OCI-LY1 (cell line): ENCODE measurements at regions not wholly inside any gene's neighbourhood (a gene's known extent, or its start where the extent isn't known, plus 50 kb on each side); places are given as distances from the start of the nearest gene placed in this dataset.

Experiments
- H2AFZ ChIP-seq: fragments of 200-600 bp; sonication (generic), shearing (Covaris generic); 2 replicates; pipeline ENCODE4 v1.6.0; 2014; ENCODE audit warnings: antibody characterized with exemption, mild to moderate bottlenecking, low read length
- H3F3A ChIP-seq: fragments of 200-600 bp; sonication (generic), shearing (Covaris generic); 2 replicates; pipeline ENCODE4 v1.6.0; 2014; ENCODE audit warnings: mild to moderate bottlenecking, antibody characterized with exemption, low read length, moderate library complexity; ENCODE audit not compliant: insufficient read depth
- H3K27ac ChIP-seq: fragments of 200-600 bp; sonication (generic); 2 replicates; pipeline ENCODE4 v1.5.1; 2014; ENCODE audit warnings: low read length, mixed run types, mild to moderate bottlenecking, low read depth; ENCODE audit not compliant: poor library complexity, severe bottlenecking
- H3K27me3 ChIP-seq: fragments of 200-600 bp; sonication (generic); 2 replicates; pipeline ENCODE4 v1.6.0; 2014; ENCODE audit warnings: antibody characterized with exemption, mild to moderate bottlenecking, low read length, moderate library complexity; ENCODE audit not compliant: insufficient read depth
- H3K36me3 ChIP-seq: fragments of 200-600 bp; sonication (generic); 2 replicates; pipeline ENCODE4 v1.6.1; 2014; ENCODE audit warnings: mild to moderate bottlenecking, antibody characterized with exemption, low read length, moderate library complexity, mixed read lengths; ENCODE audit not compliant: insufficient read depth
- H3K4me1 ChIP-seq: fragments of 200-600 bp; sonication (generic); 2 replicates; pipeline ENCODE4 v1.5.1; 2014; ENCODE audit warnings: mild to moderate bottlenecking, low read length, moderate library complexity; ENCODE audit not compliant: insufficient read depth, severe bottlenecking
- H3K4me2 ChIP-seq: fragments of 200-600 bp; sonication (generic), shearing (Covaris generic); 2 replicates; pipeline ENCODE4 v1.6.1; 2014; ENCODE audit warnings: low read length
- H3K4me3 ChIP-seq: fragments of 200-600 bp; sonication (generic); 2 replicates; pipeline ENCODE4 v1.5.1; 2014; ENCODE audit warnings: low read length, low read depth, mild to moderate bottlenecking, mixed read lengths; ENCODE audit not compliant: poor library complexity, severe bottlenecking
- H3K79me2 ChIP-seq: fragments of 200-600 bp; shearing (Covaris generic); 2 replicates; pipeline ENCODE4 v1.6.1; 2016; ENCODE audit warnings: mixed run types, low read length, mixed read lengths; ENCODE audit not compliant: insufficient read depth
- H3K9ac ChIP-seq: fragments of 200-600 bp; sonication (generic), shearing (Covaris generic); 2 replicates; pipeline ENCODE4 v1.6.1; 2014; ENCODE audit warnings: mild to moderate bottlenecking, low read length, mixed read lengths
- H3K9me2 ChIP-seq: fragments of 200-600 bp; sonication (generic), shearing (Covaris generic); 2 replicates; pipeline ENCODE4 v1.6.1; 2014; ENCODE audit warnings: low read depth, mild to moderate bottlenecking, low read length, mixed read lengths
- H3K9me3 ChIP-seq: fragments of 200-600 bp; shearing (Covaris generic); 2 replicates; pipeline ENCODE4 v1.6.1; 2014; ENCODE audit warnings: low read length, mixed read lengths
- H4K20me1 ChIP-seq: fragments of 200-600 bp; sonication (generic), shearing (Covaris generic); 2 replicates; pipeline ENCODE4 v1.6.0; 2016; ENCODE audit warnings: mild to moderate bottlenecking, low read length; ENCODE audit not compliant: insufficient read depth
- EZH2 ChIP-seq: fragments of 200-600 bp; sonication (generic), shearing (Covaris generic); IDR thresholded peaks from 2 replicates; pipeline ENCODE4 v1.8.0; 2017; ENCODE audit warnings: borderline replicate concordance, mixed run types, mild to moderate bottlenecking, antibody characterized with exemption, low read length, moderate library complexity, mixed read lengths
- TF ChIP-seq, protein P1 (sequence below): fragments of 200-600 bp; sonication (generic), shearing (Covaris generic); IDR thresholded peaks from 2 replicates; pipeline ENCODE4 v1.5.1; 2017; ENCODE audit warnings: mild to moderate bottlenecking, antibody characterized with exemption, low read length, moderate library complexity, mixed read lengths

DNA sequence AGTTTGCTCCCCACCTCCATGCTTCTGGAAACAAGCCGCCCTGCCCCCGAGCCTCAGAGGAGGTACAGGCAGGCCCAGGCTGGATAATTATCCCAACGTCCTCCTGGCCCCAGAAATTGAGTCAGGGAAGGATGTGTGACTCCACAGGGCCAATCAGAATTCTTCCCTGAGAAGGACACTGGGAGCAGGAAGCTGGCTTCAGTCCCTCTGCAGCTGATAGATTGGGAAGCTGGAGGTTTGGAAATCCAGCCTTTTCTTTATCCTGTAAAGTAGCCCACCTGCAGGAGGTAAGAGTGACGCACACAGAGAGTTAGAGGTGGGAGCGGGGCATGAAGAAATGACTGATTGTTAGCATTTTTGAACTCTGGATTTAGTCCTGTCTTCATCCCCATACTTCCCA, 97.5 kb upstream of the CD82 start:
- no peak overlapping the region for H2AFZ ChIP-seq

DNA sequence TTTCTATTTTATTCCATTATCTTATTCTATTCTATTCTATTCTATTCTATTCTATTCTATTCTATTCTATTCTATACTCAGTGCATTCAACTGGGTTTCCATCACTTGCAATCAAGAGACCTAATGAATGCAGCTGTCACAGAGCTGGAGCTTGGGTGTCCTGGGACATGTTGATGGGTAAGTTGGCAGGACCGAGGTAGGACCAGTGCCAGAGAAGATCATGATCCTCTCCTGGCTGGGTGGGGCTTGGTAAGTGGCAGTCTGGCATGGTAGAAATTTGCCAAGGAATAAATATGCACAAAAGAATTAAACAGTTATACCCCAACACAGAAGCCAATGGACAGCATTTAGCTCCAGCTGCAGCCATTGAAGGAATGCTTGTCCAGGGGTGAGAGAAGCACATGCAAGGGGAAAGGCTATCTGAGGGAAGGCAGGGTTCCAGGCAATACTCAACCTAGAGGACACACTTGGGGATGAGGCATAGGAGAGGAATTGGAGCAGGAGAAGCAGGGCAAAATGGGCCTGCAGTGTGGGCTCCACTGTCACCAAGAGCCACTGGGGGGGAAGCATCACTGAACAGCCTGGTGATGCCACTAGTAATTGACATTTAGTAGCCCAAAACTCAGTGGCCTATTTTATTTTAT, 97.0 kb upstream of the CD82 start:
- no peaks in the 10 kb centered on the region for H3F3A ChIP-seq

More for the DNA sequence above, 97.5 kb upstream of the CD82 start:
- H3K27me3 ChIP-seq: no peaks in the 10 kb centered on the region
- no peak overlapping the region for H3K9ac ChIP-seq
- H4K20me1 ChIP-seq: no peaks in the 10 kb centered on the region
- H3F3A ChIP-seq: no peaks in the 10 kb centered on the region
- H3K4me3 ChIP-seq: no peak overlapping the region
- H3K9me2 ChIP-seq: no peaks in the 10 kb centered on the region
- peaks cover 5% of the 10 kb centered on the region for H3K9me3 ChIP-seq
- no peaks in the 10 kb centered on the region for H3K79me2 ChIP-seq
- no peaks in the 10 kb centered on the region for H3K4me1 ChIP-seq
- H3K27ac ChIP-seq: no peak overlapping the region
- H3K36me3 ChIP-seq: no peaks in the 10 kb centered on the region
- TF ChIP-seq EZH2: no peak
- TF ChIP-seq, protein P1, sequence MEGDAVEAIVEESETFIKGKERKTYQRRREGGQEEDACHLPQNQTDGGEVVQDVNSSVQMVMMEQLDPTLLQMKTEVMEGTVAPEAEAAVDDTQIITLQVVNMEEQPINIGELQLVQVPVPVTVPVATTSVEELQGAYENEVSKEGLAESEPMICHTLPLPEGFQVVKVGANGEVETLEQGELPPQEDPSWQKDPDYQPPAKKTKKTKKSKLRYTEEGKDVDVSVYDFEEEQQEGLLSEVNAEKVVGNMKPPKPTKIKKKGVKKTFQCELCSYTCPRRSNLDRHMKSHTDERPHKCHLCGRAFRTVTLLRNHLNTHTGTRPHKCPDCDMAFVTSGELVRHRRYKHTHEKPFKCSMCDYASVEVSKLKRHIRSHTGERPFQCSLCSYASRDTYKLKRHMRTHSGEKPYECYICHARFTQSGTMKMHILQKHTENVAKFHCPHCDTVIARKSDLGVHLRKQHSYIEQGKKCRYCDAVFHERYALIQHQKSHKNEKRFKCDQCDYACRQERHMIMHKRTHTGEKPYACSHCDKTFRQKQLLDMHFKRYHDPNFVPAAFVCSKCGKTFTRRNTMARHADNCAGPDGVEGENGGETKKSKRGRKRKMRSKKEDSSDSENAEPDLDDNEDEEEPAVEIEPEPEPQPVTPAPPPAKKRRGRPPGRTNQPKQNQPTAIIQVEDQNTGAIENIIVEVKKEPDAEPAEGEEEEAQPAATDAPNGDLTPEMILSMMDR: no peak
- H3K4me2 ChIP-seq: no peak overlapping the region

DNA sequence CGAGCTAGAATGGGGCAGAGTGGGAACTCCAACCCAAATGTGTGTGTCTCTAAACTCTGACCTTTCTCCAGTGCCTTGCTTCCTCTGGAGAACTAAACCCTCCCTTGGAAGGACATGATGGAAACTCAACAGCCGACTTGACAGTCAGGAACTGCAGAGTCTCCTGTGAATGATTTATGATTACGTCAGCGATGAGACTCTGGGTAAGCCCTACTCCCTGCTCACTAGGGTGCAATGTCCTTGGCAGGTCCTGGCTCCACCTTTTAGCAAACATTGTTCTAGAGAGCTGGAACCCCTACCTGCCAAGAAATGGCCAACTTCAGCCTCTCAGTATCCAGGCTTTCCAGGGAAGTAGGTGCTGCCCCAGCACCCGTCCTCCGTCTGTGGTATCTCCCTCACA, 96.1 kb upstream of the CD82 start:
- no peak for TF ChIP-seq EZH2
- TF ChIP-seq, protein P1: no peak
- Histone ChIP-seq H2AFZ (no peak overlapping the region), H4K20me1 (no peaks in the 10 kb centered on the region), H3K36me3 (no peaks in the 10 kb centered on the region), H3K4me1 (no peaks in the 10 kb centered on the region), H3K27me3 (no peaks in the 10 kb centered on the region), H3K4me3 (no peak overlapping the region), H3K9me2 (no peaks in the 10 kb centered on the region), H3K79me2 (no peaks in the 10 kb centered on the region), H3K9me3 (peaks cover 5% of the 10 kb centered on the region), H3K4me2 (no peak overlapping the region), H3K9ac (no peak overlapping the region), H3F3A (no peaks in the 10 kb centered on the region), H3K27ac (no peak overlapping the region)

More for the DNA sequence above, 97.0 kb upstream of the CD82 start:
- Histone ChIP-seq H3K4me3 (no peak overlapping the region), H3K79me2 (no peaks in the 10 kb centered on the region), H2AFZ (no peak overlapping the region), H3K27ac (no peak overlapping the region), H3K4me1 (no peaks in the 10 kb centered on the region), H3K9me2 (no peaks in the 10 kb centered on the region), H3K27me3 (no peaks in the 10 kb centered on the region), H3K4me2 (no peak overlapping the region), H4K20me1 (no peaks in the 10 kb centered on the region), H3K36me3 (no peaks in the 10 kb centered on the region), H3K9ac (no peak overlapping the region), H3K9me3 (peaks cover 5% of the 10 kb centered on the region)
- TF ChIP-seq, protein P1: no peak
- TF ChIP-seq EZH2: no peak
